Ovary (tissue), 7 donors: ENCODE measurements at regions not wholly inside any gene's neighbourhood (a gene's known extent, or its start where the extent isn't known, plus 50 kb on each side); places are given as distances from the start of the nearest gene placed in this dataset.

Experiments used
- DNase-seq, 5 donors: peaks; one replicate each; pipeline ENCODE4 v3.0.0-alpha.2; 2019 to 2020
- H3K27ac ChIP-seq, 2 donors: fragments of 200-600 bp; one replicate each; pipeline versions ENCODE4 v1.5.1 to v1.8.0; 2019 to 2022
- H3K27me3 ChIP-seq: fragments of 200-600 bp; one replicate; pipeline ENCODE4 v1.8.0; 2022
- H3K36me3 ChIP-seq: fragments of 200-600 bp; sonication (generic); one replicate; pipeline ENCODE4 v1.5.1; 2019
- H3K4me1 ChIP-seq: one replicate; pipeline ENCODE4 v1.8.1; 2013; ENCODE audit warnings: mild to moderate bottlenecking, moderate library complexity; ENCODE audit not compliant: insufficient read depth
- H3K4me3 ChIP-seq: fragments of 200-600 bp; sonication (generic); one replicate; pipeline ENCODE4 v1.5.1; 2017
- H3K9me3 ChIP-seq, 2 donors: fragments of 200-600 bp in 1 of 2; sonication (generic) in 1 of 2; one replicate each; pipeline versions ENCODE4 v1.5.1 to v1.8.1; 2013 to 2019; ENCODE audit warnings: mild to moderate bottlenecking in 1 of 2, moderate library complexity in 1 of 2
- EP300 ChIP-seq: sonication (generic); formaldehyde crosslinking; IDR thresholded peaks from one replicate; pipeline ENCODE4 v1.6.1; 2017; ENCODE audit warnings: antibody characterized with exemption
- POLR2A ChIP-seq: fragments of 450-650 bp; IDR thresholded peaks from one replicate; pipeline ENCODE4 v1.6.1; 2017; ENCODE audit warnings: antibody characterized with exemption, mild to moderate bottlenecking, moderate library complexity
- WGBS, 3 donors: extraction: QIAGEN DNeasy Blood & Tissue Kit in 1 of 3; methylation state at CpG; one replicate each; pipeline versions ENCODE4 v1.1.5 to v1.1.7; 2013 to 2017; 5-methylcytosine and 5-hydroxymethylcytosine counted together
- intact Hi-C, 4 donors: fragments of 100-400 bp; cut with DNase I; formaldehyde crosslinking; loops; one replicate each; pipeline versions ENCODE4 v1.11.0 to v1.15.1; 2022 to 2023
- TF ChIP-seq, protein P1 (sequence below), 3 donors: fragments of 450-650 bp in 2 of 3; fragments of 200-600 bp in 1 of 3; IDR thresholded peaks; one replicate each; pipeline versions ENCODE4 v1.5.1 to v1.8.0; 2016 to 2022; ENCODE audit warnings: antibody characterized with exemption in 3 of 3, mild to moderate bottlenecking in 1 of 3
- donor health status: DM: no; HTN: no; CAD: no; lungs with moderate emphysema.
- donor health status: DM: no; HTN: no; CAD: no.
- donor health status: Bipolar disorder and iron deficiency.
- donor health status: DM: no; HTN: no; CAD: no.
- donor health status: DM: yes; HTN: yes; CAD: no.

DNA sequence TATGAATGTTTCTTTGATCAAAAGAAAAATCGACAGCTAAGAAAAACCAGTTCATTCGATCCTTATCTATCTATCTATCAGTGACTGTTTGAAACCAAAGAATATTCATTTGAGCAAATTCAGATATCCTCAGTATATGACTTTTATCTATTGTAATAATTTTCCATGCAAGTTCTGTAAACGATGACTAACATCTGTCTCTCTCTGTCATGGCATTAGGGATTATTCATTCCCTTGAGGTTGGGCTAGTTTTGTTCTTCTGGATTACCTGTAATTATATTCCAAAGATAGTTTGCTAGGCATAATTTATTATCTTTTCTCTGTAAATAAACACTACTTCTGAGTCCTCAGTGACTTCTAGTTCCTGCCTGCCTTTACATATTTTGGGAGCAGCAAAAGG, 497.7 kb upstream of the CDH11 start:
- 64 to 85% (median 77%) methylated on average over 3 of the region's 3 CpGs for WGBS, 3 donors
- H3K9me3 ChIP-seq = no peaks in the 10 kb centered on the region
- H3K27ac ChIP-seq = no peak overlapping the region
- intact Hi-C loops = no loop called here
- H3K4me1 ChIP-seq = no peaks in the 10 kb centered on the region
- H3K4me3 ChIP-seq = no peak overlapping the region
- no peak for DNase-seq
- TF ChIP-seq, protein P1, sequence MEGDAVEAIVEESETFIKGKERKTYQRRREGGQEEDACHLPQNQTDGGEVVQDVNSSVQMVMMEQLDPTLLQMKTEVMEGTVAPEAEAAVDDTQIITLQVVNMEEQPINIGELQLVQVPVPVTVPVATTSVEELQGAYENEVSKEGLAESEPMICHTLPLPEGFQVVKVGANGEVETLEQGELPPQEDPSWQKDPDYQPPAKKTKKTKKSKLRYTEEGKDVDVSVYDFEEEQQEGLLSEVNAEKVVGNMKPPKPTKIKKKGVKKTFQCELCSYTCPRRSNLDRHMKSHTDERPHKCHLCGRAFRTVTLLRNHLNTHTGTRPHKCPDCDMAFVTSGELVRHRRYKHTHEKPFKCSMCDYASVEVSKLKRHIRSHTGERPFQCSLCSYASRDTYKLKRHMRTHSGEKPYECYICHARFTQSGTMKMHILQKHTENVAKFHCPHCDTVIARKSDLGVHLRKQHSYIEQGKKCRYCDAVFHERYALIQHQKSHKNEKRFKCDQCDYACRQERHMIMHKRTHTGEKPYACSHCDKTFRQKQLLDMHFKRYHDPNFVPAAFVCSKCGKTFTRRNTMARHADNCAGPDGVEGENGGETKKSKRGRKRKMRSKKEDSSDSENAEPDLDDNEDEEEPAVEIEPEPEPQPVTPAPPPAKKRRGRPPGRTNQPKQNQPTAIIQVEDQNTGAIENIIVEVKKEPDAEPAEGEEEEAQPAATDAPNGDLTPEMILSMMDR (IDR thresholded peaks at IDR 0.05) = no peak
- TF ChIP-seq POLR2A = no peak
- H3K27me3 ChIP-seq = no peaks in the 10 kb centered on the region
- no peaks in the 10 kb centered on the region for H3K36me3 ChIP-seq

DNA sequence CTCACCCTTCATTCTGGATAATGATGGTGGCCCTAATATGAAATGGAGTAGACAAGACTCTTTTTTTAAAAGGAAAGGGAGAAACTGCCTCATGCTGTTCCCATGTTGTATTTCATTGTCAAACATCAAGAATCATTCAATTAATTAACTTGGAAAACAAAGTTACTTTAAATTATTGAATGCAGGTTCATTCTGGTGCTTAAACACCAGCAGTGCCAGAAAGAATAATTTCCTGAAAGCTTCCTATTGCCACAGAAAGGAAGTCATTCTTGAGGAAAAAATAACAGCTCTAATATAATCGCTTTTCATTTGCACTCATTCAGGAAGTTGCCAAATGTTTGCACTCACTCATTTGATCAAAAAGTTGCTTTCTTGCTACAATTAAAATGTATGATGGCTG, 497.1 kb upstream of the CDH11 start:
- Histone ChIP-seq H3K4me3 (no peak overlapping the region), H3K9me3 (no peaks in the 10 kb centered on the region), H3K27ac (no peak overlapping the region), H3K36me3 (no peaks in the 10 kb centered on the region), H3K4me1 (no peaks in the 10 kb centered on the region), H3K27me3 (no peaks in the 10 kb centered on the region)
- no peak for TF ChIP-seq EP300
- no peak for DNase-seq
- WGBS, 3 donors = 49 to 51% (median 50%) methylated on average over 1 of the region's 1 CpG
- intact Hi-C loops = no loop called here

GRCh38 chr16:65618333-65618732, 496.5 kb upstream of the CDH11 start:
- TF ChIP-seq EP300 (no peak), POLR2A (no peak)
- TF ChIP-seq, protein P1 (IDR thresholded peaks at IDR 0.05) = no peak
- 77 to 79% (median 78%) methylated on average over 2 of the region's 2 CpGs for WGBS, 3 donors
- Histone ChIP-seq H3K4me3 (no peak overlapping the region), H3K27me3 (no peaks in the 10 kb centered on the region), H3K9me3 (no peaks in the 10 kb centered on the region), H3K36me3 (no peaks in the 10 kb centered on the region), H3K27ac (no peak overlapping the region), H3K4me1 (no peaks in the 10 kb centered on the region)
- no peak for DNase-seq
- intact Hi-C loops = no loop called here

DNA sequence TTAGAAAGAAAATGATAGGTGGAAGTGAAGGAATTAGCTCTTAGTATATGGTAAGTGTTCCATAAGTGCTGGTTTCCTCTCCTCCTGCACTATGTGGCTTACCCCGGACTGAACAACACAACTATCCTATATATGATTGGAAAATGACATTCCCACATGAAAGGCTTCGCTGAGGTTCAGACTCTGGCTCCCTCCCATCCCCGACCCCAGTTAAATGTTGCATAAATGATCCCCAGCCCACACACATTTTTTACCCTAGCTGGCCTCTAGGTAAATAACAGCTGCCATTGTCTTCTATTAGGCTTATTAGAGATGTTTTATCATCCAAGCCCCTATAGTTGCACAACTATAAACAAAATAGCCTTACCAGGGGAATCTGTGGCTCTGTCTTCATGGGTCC, 495.6 kb upstream of the CDH11 start:
- intact Hi-C loops = no loop called here
- Histone ChIP-seq H3K4me3 (no peak overlapping the region), H3K9me3 (no peaks in the 10 kb centered on the region), H3K36me3 (no peaks in the 10 kb centered on the region), H3K27me3 (no peaks in the 10 kb centered on the region), H3K27ac (no peak overlapping the region), H3K4me1 (no peaks in the 10 kb centered on the region)
- no peak for DNase-seq
- 32 to 37% (median 33%) methylated on average over 3 of the region's 3 CpGs for WGBS, 3 donors
- no peak for TF ChIP-seq EP300
- no peak for TF ChIP-seq POLR2A
- TF ChIP-seq, protein P1 (IDR thresholded peaks at IDR 0.05) = no peak

DNA sequence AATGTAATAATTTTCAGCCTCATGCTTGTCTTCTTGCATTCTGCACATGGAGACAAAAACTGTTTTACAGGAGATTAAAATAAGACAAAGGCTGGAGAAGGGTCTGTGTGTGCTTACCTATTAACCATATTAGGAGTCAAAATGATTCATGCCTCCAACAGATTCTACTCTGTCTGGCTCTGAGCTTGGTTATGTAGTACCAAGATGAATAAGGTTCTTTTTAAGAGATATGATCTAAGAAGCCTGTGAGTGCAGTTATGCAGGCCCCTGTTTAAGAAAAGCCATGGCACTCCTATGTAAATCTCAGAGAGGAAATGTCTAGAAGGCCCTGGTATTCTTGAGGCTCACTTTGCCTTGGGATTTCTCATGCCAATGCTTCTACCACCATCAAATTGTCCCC, 486.6 kb upstream of the CDH11 start:
- Histone ChIP-seq H3K36me3 (no peaks in the 10 kb centered on the region), H3K27me3 (no peaks in the 10 kb centered on the region), H3K4me3 (no peak overlapping the region), H3K9me3 (no peaks in the 10 kb centered on the region), H3K4me1 (no peaks in the 10 kb centered on the region), H3K27ac (no peak overlapping the region)
- TF ChIP-seq POLR2A (no peak), EP300 (no peak)
- TF ChIP-seq, protein P1 (IDR thresholded peaks at IDR 0.05) = no peak
- intact Hi-C loops = no loop called here
- DNase-seq = no peak
